ENCODE measurements at regions not wholly inside any gene's neighbourhood (a gene's known extent, or its start where the extent isn't known, plus 50 kb on each side); places are given as distances from the start of the nearest gene placed in this dataset.

DNA sequence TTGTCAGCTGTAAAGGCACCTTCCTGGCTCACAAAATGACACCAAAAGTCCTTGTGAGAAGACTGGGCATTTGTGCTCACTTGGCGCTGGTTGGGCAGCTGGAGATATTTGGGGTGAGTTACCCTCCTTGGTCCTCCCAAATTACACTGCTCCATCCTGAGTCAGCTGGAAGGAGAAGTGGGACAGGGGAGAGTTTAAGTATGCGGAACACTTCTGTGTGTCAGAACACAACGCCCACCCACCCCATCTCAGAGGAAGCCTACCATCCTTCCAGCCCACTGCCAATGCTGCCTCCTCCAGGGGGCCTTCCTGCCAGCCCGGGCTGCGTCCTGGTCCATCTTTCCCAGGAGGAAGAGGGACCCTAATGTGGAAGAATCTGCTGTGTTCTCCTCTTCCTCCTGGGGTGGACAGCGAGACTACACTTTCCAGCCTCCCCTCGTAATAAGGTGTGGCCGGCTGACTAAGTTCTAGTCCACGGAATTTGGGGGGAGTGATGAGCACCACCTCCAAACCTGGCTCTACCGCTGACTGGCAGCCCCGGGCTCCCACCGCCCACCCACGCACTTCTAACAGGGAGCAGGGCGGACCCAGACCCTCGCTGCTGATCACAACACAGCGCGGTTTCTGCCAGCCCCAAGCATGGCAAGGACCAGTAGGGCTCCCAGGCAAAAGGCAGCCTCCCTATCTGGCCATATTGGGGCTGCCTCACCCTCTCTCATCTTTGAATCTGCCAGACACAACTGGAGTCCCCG lies 265.0 kb downstream of the XXYLT1 start:
- Mint-ChIP-seq H3K27me3 (ENCODE audit: low read depth, poor library complexity) (peaks cover 40% of the 10 kb centered on the region), H3K36me3 (ENCODE audit: low read depth) (no peaks in the 10 kb centered on the region), H3K4me3 (no peak overlapping the region), H3K9me3 (peaks cover 30% of the 10 kb centered on the region), H3K27ac (no peak overlapping the region), H3K4me1 (peaks cover 41% of the 10 kb centered on the region)
- DNase-seq = no peak
- TF ChIP-seq, protein P1, sequence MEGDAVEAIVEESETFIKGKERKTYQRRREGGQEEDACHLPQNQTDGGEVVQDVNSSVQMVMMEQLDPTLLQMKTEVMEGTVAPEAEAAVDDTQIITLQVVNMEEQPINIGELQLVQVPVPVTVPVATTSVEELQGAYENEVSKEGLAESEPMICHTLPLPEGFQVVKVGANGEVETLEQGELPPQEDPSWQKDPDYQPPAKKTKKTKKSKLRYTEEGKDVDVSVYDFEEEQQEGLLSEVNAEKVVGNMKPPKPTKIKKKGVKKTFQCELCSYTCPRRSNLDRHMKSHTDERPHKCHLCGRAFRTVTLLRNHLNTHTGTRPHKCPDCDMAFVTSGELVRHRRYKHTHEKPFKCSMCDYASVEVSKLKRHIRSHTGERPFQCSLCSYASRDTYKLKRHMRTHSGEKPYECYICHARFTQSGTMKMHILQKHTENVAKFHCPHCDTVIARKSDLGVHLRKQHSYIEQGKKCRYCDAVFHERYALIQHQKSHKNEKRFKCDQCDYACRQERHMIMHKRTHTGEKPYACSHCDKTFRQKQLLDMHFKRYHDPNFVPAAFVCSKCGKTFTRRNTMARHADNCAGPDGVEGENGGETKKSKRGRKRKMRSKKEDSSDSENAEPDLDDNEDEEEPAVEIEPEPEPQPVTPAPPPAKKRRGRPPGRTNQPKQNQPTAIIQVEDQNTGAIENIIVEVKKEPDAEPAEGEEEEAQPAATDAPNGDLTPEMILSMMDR (IDR thresholded peaks at IDR 0.05) = no peak

DNA sequence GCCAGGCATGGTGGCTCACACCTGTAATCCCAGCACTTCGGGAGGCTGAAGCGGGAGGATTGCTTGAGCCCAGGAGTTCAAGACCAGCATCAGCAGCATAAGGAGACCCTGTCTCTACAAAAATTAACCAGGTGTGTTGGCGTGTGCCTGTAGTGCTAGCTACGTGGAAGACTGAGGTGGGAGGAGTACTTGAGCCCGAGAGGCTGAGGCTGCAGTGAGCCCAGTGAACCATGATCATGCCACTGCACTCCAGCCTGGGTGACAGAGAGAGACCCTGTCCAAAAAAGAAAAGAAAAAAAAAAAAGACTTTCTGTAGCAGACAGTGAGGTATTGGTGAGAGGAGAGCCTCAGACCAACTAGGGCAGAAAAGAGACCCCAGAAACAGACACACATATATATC lies 263.8 kb downstream of the XXYLT1 start:
- peaks cover 30% of the 10 kb centered on the region for H3K9me3 Mint-ChIP-seq

DNA sequence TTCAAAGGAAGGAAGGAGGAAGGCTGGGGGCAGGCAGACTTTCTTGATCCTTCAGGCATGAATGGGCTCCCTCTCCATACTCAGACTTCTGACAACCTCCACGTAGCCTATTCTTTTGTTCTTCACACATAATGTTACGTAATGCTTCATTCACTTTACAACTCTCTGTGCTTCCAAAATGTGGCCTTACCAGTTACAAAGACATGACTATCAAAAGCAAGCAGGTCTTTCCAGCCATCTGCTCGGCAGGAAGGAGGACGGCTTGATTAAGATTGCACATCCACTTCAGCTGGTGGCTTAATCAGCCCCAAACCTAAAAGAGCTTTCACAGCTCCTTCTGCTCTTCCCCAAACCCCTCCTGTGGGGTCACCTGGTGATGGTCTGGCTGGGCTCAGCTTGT lies 263.2 kb downstream of the XXYLT1 start:
- no peak overlapping the region for H3K27ac Mint-ChIP-seq

More for the DNA sequence above, 263.8 kb downstream of the XXYLT1 start:
- no peaks in the 10 kb centered on the region for H3K36me3 Mint-ChIP-seq (ENCODE audit: low read depth)
- TF ChIP-seq, protein P1 (IDR thresholded peaks at IDR 0.05) = no peak
- H3K4me3 Mint-ChIP-seq = no peak overlapping the region
- DNase-seq = no peak
- peaks cover 36% of the 10 kb centered on the region for H3K4me1 Mint-ChIP-seq
- H3K27me3 Mint-ChIP-seq (ENCODE audit: low read depth, poor library complexity) = peaks cover 37% of the 10 kb centered on the region
- H3K27ac Mint-ChIP-seq = no peak overlapping the region

DNA sequence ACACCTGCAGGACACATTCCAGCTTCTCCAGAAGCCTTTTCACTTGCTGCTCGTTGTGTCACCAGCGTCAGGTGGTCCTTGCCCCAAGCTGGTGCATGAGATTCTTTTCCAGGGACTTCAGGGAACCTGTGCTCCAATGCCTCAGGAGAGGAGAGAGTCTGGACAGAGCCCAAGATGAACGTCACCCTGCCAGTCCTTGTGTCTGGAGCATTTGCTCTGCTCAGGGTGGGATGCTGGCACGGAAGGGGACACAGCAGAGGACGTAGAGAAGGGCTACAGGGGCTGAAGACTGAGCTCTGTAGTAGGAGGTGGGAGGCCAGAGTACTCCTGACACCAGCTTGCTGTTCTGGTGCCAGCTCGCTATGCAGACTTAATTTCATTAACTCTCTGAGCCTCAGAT lies 262.1 kb downstream of the XXYLT1 start:
- Mint-ChIP-seq H3K9me3 (peaks cover 30% of the 10 kb centered on the region), H3K27me3 (ENCODE audit: low read depth, poor library complexity) (peaks cover 38% of the 10 kb centered on the region), H3K4me1 (peaks cover 19% of the 10 kb centered on the region), H3K27ac (no peak overlapping the region), H3K36me3 (ENCODE audit: low read depth) (no peaks in the 10 kb centered on the region), H3K4me3 (no peak overlapping the region)
- DNase-seq = no peak
- TF ChIP-seq, protein P1 (IDR thresholded peaks at IDR 0.05) = no peak

More for the DNA sequence above, 263.2 kb downstream of the XXYLT1 start:
- Mint-ChIP-seq H3K36me3 (ENCODE audit: low read depth) (no peaks in the 10 kb centered on the region), H3K27me3 (ENCODE audit: low read depth, poor library complexity) (peaks cover 37% of the 10 kb centered on the region), H3K4me1 (peaks cover 30% of the 10 kb centered on the region), H3K9me3 (peaks cover 30% of the 10 kb centered on the region), H3K4me3 (no peak overlapping the region)
- TF ChIP-seq, protein P1 (IDR thresholded peaks at IDR 0.05) = no peak
- no peak for DNase-seq

DNA sequence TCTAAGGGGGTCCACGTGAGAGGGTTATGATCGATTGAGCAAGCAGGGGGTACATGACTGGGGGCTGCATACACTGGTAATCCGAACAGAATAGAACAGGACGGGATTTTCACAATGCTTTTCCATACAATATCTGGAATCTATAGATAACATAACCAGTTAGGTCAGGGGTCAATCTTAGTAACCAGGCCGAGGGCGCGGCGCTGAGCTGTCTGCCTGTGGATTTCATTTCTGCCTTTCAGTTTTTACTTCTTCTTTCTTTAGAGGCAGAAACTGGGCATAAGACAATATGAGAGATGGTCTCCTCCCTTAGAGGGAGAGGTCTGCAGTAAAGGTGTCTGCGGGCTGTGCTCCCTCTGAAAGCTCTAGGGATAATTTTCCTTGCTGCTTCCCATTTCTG lies 261.3 kb downstream of the XXYLT1 start:
- TF ChIP-seq, protein P1 (IDR thresholded peaks at IDR 0.05) = no peak
- Mint-ChIP-seq H3K9me3 (peaks cover 30% of the 10 kb centered on the region), H3K4me1 (peaks cover 19% of the 10 kb centered on the region), H3K27ac (no peak overlapping the region), H3K36me3 (ENCODE audit: low read depth) (no peaks in the 10 kb centered on the region), H3K4me3 (no peak overlapping the region), H3K27me3 (ENCODE audit: low read depth, poor library complexity) (peaks cover 34% of the 10 kb centered on the region)
- DNase-seq = no peak

DNA sequence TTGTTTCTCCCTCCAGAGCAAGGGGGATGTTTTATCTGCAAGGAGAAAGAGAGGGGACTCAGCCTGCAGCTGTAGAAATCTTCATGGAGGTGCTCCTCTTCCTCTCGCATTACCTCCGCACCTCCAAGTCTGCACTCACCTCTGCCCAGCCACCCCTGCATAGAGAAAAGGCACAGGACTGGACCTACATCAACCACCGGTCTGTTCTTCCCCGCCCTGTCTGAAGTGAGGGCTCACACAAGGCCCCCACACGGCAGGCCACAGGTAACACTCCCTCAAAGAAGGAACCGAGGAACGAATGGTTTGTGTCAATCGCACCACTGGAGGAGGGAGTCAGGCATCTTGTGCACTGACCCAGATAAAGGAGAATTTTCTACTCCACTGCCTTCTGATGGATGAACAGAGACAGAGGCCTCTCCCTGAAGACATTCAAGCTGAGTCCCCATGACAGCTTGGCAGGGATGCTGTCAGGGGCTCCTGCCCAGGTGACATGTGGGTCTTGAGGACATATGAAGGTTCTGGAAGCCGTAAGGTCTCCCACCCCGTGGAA lies 260.3 kb downstream of the XXYLT1 start:
- peaks cover 19% of the 10 kb centered on the region for H3K4me1 Mint-ChIP-seq
- H3K36me3 Mint-ChIP-seq (ENCODE audit: low read depth) = no peaks in the 10 kb centered on the region
- DNase-seq = no peak
- peaks cover 30% of the 10 kb centered on the region for H3K9me3 Mint-ChIP-seq
- TF ChIP-seq, protein P1 (IDR thresholded peaks at IDR 0.05) = no peak
- no peak overlapping the region for H3K4me3 Mint-ChIP-seq
- peaks cover 26% of the 10 kb centered on the region for H3K27me3 Mint-ChIP-seq (ENCODE audit: low read depth, poor library complexity)
- no peak overlapping the region for H3K27ac Mint-ChIP-seq

Data from nephron progenitor cell (in vitro differentiated cells).